ENCODE measurements at regions not wholly inside any gene's neighbourhood (a gene's known extent, or its start where the extent isn't known, plus 50 kb on each side); places are given as distances from the start of the nearest gene placed in this dataset.

DNA sequence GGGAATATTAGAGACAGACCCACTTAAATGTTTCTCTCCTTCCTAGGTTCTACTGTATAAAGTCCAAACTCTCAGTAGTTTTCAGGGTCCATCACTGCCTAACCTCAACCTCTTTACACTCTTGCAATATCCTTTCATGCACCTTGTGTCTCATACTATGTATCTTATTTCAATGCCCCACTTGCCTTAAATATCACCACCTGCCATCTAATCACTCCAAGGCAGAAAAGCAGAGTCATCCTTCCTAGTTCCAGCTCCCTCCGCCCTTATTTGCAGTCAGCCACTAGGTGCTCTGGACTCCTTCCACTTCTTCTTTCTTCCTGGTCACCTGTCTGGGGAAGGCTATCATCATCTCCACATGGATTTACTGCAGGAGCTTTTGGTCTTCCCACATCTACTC, 322.0 kb downstream of the MFSD1 start:
- TF ChIP-seq EP300 (IDR thresholded peaks at IDR 0.05), result no peak
- TF ChIP-seq, protein P1, sequence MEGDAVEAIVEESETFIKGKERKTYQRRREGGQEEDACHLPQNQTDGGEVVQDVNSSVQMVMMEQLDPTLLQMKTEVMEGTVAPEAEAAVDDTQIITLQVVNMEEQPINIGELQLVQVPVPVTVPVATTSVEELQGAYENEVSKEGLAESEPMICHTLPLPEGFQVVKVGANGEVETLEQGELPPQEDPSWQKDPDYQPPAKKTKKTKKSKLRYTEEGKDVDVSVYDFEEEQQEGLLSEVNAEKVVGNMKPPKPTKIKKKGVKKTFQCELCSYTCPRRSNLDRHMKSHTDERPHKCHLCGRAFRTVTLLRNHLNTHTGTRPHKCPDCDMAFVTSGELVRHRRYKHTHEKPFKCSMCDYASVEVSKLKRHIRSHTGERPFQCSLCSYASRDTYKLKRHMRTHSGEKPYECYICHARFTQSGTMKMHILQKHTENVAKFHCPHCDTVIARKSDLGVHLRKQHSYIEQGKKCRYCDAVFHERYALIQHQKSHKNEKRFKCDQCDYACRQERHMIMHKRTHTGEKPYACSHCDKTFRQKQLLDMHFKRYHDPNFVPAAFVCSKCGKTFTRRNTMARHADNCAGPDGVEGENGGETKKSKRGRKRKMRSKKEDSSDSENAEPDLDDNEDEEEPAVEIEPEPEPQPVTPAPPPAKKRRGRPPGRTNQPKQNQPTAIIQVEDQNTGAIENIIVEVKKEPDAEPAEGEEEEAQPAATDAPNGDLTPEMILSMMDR (IDR thresholded peaks at IDR 0.05), result no peak
